Progenitor cell of endocrine pancreas (in vitro differentiated cells): ENCODE measurements at regions not wholly inside any gene's neighbourhood (a gene's known extent, or its start where the extent isn't known, plus 50 kb on each side); places are given as distances from the start of the nearest gene placed in this dataset.

Experiments used
- DNase-seq: peaks from one replicate; pipeline ENCODE4 v3.0.0; 2021; ENCODE audit warnings: low spot score; ENCODE audit not compliant: unreplicated experiment
- H3K27ac Mint-ChIP-seq: 2 replicates; pipeline ENCODE4 v1.8.0; 2021; ENCODE audit warnings: mild to moderate bottlenecking, moderate library complexity, mixed read lengths
- H3K27me3 Mint-ChIP-seq: 2 replicates; pipeline ENCODE4 v1.8.0; 2021; ENCODE audit warnings: mixed read lengths
- H3K36me3 Mint-ChIP-seq: 2 replicates; pipeline ENCODE4 v1.8.0; 2022; ENCODE audit warnings: mixed read lengths; ENCODE audit not compliant: insufficient read depth
- H3K4me1 Mint-ChIP-seq: 2 replicates; pipeline ENCODE4 v1.8.0; 2021; ENCODE audit warnings: low read depth, mixed read lengths
- H3K4me3 Mint-ChIP-seq: 2 replicates; pipeline ENCODE4 v1.8.0; 2021; ENCODE audit warnings: low read depth, mild to moderate bottlenecking, moderate library complexity, mixed read lengths
- H3K9me3 Mint-ChIP-seq: 2 replicates; pipeline ENCODE4 v1.8.0; 2021; ENCODE audit warnings: low read depth, mixed read lengths
- TF ChIP-seq, protein P1 (sequence below): fragments of 200-600 bp; sonication (generic); IDR thresholded peaks from one replicate; pipeline ENCODE4 v1.5.0; 2021; ENCODE audit warnings: antibody characterized with exemption, mild to moderate bottlenecking; ENCODE audit not compliant: unreplicated experiment

DNA sequence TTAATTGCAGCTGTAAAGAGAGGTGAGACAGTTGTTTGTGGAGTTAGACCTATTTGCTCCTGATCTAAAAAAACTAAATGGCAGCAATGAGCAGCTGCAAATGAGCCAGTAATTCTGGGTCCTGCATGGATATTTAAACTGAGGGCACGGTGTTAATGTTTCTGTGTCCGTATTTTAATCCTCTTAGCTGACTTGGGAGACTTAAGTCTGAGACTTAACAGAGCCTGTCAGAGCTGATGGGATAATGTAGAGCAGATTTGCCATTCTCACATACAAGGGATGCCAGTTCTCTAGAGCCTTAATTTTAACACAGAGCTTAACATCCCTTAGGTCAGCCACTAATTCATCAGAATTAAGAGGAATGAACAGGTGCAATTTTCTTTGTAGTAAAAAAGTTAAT is 178.6 kb upstream of the PDE3A start:
- Mint-ChIP-seq H3K36me3 (peaks cover 1% of the 10 kb centered on the region), H3K4me1 (peaks cover 24% of the 10 kb centered on the region), H3K27me3 (no peaks in the 10 kb centered on the region), H3K4me3 (peak overlapping the region; percentile 32), H3K9me3 (no peaks in the 10 kb centered on the region), H3K27ac (peak overlapping the region; percentile 41)
- DNase-seq = no peak
- TF ChIP-seq, protein P1, sequence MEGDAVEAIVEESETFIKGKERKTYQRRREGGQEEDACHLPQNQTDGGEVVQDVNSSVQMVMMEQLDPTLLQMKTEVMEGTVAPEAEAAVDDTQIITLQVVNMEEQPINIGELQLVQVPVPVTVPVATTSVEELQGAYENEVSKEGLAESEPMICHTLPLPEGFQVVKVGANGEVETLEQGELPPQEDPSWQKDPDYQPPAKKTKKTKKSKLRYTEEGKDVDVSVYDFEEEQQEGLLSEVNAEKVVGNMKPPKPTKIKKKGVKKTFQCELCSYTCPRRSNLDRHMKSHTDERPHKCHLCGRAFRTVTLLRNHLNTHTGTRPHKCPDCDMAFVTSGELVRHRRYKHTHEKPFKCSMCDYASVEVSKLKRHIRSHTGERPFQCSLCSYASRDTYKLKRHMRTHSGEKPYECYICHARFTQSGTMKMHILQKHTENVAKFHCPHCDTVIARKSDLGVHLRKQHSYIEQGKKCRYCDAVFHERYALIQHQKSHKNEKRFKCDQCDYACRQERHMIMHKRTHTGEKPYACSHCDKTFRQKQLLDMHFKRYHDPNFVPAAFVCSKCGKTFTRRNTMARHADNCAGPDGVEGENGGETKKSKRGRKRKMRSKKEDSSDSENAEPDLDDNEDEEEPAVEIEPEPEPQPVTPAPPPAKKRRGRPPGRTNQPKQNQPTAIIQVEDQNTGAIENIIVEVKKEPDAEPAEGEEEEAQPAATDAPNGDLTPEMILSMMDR = no peak

DNA sequence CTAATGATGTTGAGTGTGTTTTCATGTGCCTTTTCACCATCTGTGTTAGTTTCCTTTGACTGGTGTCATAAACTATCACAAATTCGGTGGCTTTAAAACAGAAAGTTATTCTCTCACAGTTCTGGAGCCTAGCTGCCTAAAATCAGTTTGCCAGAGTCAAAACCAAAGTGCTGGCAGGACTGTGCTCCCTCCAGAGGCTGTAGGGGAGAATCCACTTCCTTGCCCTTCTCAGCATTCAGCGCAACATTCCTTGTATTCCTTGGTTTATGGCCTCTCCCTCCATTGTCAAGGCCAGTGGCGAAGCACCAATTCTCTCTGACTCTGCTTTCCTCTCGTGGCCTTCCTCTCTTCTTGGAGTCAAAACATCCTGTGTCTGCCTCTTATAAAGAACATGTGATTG is 174.2 kb upstream of the PDE3A start:
- TF ChIP-seq, protein P1 = peak; percentile 41
- peaks cover 34% of the 10 kb centered on the region for H3K9me3 Mint-ChIP-seq
- peaks cover 14% of the 10 kb centered on the region for H3K36me3 Mint-ChIP-seq
- H3K27ac Mint-ChIP-seq = no peak overlapping the region
- H3K27me3 Mint-ChIP-seq = no peaks in the 10 kb centered on the region
- H3K4me1 Mint-ChIP-seq = peaks cover 9% of the 10 kb centered on the region
- no peak for DNase-seq
- H3K4me3 Mint-ChIP-seq = no peak overlapping the region

DNA sequence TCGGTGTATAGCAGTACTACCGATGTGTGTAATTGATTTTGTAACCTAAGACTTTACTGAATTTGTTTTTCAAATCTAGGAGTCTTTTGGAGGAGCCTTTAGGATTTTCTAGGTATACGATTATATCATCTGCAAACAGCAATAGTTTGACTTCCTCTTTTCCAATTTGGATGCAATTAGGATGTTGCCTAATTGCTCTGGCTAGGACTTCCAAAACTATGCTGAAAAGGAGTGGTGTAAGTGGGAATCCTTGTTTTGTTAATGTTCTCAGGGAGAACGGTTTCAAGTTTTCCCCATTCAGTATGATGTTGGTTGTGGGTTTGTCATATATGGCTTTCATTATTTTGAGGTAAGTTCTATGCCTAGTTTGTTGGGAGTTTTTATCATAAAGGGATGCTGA is 171.6 kb upstream of the PDE3A start:
- TF ChIP-seq, protein P1 = no peak
- Mint-ChIP-seq H3K27ac (no peak overlapping the region), H3K9me3 (peaks cover 51% of the 10 kb centered on the region)

DNA sequence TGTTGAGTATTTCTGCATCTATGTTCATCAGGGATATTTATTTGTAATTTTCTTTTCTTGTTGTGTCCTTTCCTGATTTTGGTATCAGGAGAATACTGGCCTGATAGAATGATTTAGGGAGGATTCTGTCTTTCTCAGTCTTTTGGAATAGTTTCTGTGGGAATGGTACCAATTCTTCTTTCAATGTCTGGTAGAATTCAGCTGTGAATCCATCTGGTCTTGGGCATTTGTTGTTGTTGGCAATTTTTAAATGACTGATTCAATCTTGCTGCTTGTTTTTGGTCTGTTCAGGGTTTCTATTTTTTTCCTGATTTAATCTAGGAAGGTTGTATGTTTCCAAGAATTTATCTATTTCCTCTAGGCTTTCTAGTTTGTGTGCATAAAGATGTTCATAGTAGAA is 170.9 kb upstream of the PDE3A start:
- peaks cover 17% of the 10 kb centered on the region for H3K36me3 Mint-ChIP-seq
- DNase-seq = no peak
- TF ChIP-seq, protein P1 = no peak
- peaks cover 51% of the 10 kb centered on the region for H3K9me3 Mint-ChIP-seq
- H3K27ac Mint-ChIP-seq = no peak overlapping the region
- H3K4me1 Mint-ChIP-seq = peaks cover 2% of the 10 kb centered on the region
- no peak overlapping the region for H3K4me3 Mint-ChIP-seq
- H3K27me3 Mint-ChIP-seq = no peaks in the 10 kb centered on the region

More for the DNA sequence above, 171.6 kb upstream of the PDE3A start:
- H3K36me3 Mint-ChIP-seq = peaks cover 17% of the 10 kb centered on the region
- peaks cover 2% of the 10 kb centered on the region for H3K4me1 Mint-ChIP-seq
- no peak overlapping the region for H3K4me3 Mint-ChIP-seq
- DNase-seq = no peak
- H3K27me3 Mint-ChIP-seq = no peaks in the 10 kb centered on the region

DNA sequence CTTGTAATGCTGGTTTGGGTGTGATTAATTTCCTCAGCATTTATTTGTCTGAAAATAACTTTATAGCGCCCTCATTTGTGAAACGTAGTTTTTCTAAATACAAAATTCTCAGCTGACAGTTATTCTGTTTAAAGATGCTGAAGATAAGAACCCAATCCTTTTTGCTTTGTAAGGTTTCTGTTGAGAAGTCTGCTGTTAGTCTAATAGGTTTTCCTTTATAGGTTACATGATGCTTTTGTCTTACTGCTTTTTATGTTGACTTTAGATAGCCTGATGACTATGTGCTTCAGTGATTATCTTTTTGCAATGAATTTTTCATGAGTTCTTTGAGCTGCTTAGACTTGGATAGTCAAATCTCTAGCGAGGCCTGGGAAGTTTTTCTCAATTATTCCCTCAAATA is 168.6 kb upstream of the PDE3A start:
- H3K36me3 Mint-ChIP-seq = peaks cover 17% of the 10 kb centered on the region
- peaks cover 51% of the 10 kb centered on the region for H3K9me3 Mint-ChIP-seq
- H3K27ac Mint-ChIP-seq = no peak overlapping the region
- H3K27me3 Mint-ChIP-seq = no peaks in the 10 kb centered on the region
- H3K4me3 Mint-ChIP-seq = no peak overlapping the region
- peaks cover 7% of the 10 kb centered on the region for H3K4me1 Mint-ChIP-seq
- DNase-seq = no peak
- TF ChIP-seq, protein P1 = no peak
